Colonic mucosa (tissue), 4 donors: ENCODE measurements at regions not wholly inside any gene's neighbourhood (a gene's known extent, or its start where the extent isn't known, plus 50 kb on each side); places are given as distances from the start of the nearest gene placed in this dataset.

ENCODE experiments used
- DNase-seq: peaks from one replicate; pipeline ENCODE4 v3.0.0-alpha.2; 2020
- H3K27ac ChIP-seq: fragments of 200-600 bp; one replicate; pipeline ENCODE4 v1.8.0; 2021
- H3K27me3 ChIP-seq: fragments of 200-600 bp; one replicate; pipeline ENCODE4 v1.8.0; 2021
- H3K36me3 ChIP-seq: fragments of 200-600 bp; one replicate; pipeline ENCODE4 v1.8.0; 2021
- H3K4me1 ChIP-seq: fragments of 200-600 bp; one replicate; pipeline ENCODE4 v1.8.0; 2021; ENCODE audit warnings: mild to moderate bottlenecking
- H3K4me3 ChIP-seq: fragments of 200-600 bp; one replicate; pipeline ENCODE4 v1.8.0; 2021
- H3K9ac ChIP-seq, 2 donors: one replicate each; pipeline ENCODE4 v1.7.0; 2013; ENCODE audit warnings: control low read depth in 2 of 2, low read depth in 2 of 2, low read length in 2 of 2
- H3K9me3 ChIP-seq: fragments of 200-600 bp; one replicate; pipeline ENCODE4 v1.8.0; 2021
- intact Hi-C: fragments of 100-400 bp; cut with DNase I; formaldehyde crosslinking; loops from one replicate; pipeline ENCODE4 v1.14.1; 2022
- TF ChIP-seq, protein P1 (sequence below): fragments of 200-600 bp; IDR thresholded peaks from one replicate; pipeline ENCODE4 v1.8.0; 2022; ENCODE audit warnings: antibody characterized with exemption, mild to moderate bottlenecking
- donor health status: healthy.
- donor health status: DM: no; HTN: no; CAD: no.
- donor health status: DM: no; HTN: no; CAD: no.

GRCh38 chr3:30437171-30437601 lies 169.2 kb upstream of the TGFBR2 start:
- Histone ChIP-seq H3K9me3 (no peaks in the 10 kb centered on the region), H3K27ac (no peak overlapping the region), H3K27me3 (no peaks in the 10 kb centered on the region), H3K4me1 (no peaks in the 10 kb centered on the region), H3K36me3 (no peaks in the 10 kb centered on the region), H3K4me3 (no peak overlapping the region), H3K9ac (no peak overlapping the region)
- intact Hi-C loops, result no loop called here
- TF ChIP-seq, protein P1, sequence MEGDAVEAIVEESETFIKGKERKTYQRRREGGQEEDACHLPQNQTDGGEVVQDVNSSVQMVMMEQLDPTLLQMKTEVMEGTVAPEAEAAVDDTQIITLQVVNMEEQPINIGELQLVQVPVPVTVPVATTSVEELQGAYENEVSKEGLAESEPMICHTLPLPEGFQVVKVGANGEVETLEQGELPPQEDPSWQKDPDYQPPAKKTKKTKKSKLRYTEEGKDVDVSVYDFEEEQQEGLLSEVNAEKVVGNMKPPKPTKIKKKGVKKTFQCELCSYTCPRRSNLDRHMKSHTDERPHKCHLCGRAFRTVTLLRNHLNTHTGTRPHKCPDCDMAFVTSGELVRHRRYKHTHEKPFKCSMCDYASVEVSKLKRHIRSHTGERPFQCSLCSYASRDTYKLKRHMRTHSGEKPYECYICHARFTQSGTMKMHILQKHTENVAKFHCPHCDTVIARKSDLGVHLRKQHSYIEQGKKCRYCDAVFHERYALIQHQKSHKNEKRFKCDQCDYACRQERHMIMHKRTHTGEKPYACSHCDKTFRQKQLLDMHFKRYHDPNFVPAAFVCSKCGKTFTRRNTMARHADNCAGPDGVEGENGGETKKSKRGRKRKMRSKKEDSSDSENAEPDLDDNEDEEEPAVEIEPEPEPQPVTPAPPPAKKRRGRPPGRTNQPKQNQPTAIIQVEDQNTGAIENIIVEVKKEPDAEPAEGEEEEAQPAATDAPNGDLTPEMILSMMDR, result no peak
- no peak for DNase-seq

GRCh38 chr3:30438126-30438525 lies 168.3 kb upstream of the TGFBR2 start:
- no peaks in the 10 kb centered on the region for H3K36me3 ChIP-seq
- no peak overlapping the region for H3K4me3 ChIP-seq
- no peaks in the 10 kb centered on the region for H3K27me3 ChIP-seq
- no peak overlapping the region for H3K9ac ChIP-seq
- no peak overlapping the region for H3K27ac ChIP-seq
- TF ChIP-seq, protein P1, result no peak
- intact Hi-C loops, result no loop called here
- DNase-seq, result no peak
- no peaks in the 10 kb centered on the region for H3K9me3 ChIP-seq
- no peaks in the 10 kb centered on the region for H3K4me1 ChIP-seq

DNA sequence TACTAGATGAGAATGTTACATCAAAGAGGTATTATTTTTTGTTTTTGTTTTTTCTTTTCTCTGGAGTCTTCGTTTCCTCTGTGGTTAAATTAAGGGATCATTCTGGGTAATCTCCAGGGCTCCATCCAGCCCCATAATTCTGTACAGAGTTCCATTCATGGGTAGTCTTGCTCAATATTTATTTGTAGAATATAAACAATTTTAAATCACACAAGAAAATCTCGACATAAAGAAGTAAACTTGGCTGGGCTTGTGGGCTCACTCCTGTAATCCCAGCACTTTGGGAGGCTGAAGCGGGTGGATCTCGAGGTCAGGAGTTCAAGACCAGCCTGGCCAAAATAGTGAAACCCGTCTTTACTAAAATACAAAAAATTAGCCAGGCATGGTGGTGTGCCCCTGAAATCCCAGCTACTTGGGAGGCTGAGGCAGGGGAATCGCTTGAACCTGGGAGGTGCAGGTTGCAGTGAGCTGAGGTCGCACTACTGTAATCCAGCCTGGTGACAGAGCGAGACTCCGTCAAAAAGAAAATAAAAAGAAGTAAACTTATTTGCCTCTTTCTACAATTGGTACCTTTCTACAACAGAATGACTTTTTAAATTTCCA lies 166.8 kb upstream of the TGFBR2 start:
- TF ChIP-seq, protein P1, result no peak
- no peak for DNase-seq
- no peaks in the 10 kb centered on the region for H3K9me3 ChIP-seq
- H3K4me1 ChIP-seq, result no peaks in the 10 kb centered on the region
- H3K9ac ChIP-seq, result no peak overlapping the region
- intact Hi-C loops, result no loop called here
- no peak overlapping the region for H3K27ac ChIP-seq
- no peaks in the 10 kb centered on the region for H3K36me3 ChIP-seq
- no peaks in the 10 kb centered on the region for H3K27me3 ChIP-seq
- no peak overlapping the region for H3K4me3 ChIP-seq

- Histone ChIP-seq H3K27me3 (no peaks in the 10 kb centered on the region), H3K36me3 (no peaks in the 10 kb centered on the region), H3K9me3 (no peaks in the 10 kb centered on the region), H3K27ac (no peak overlapping the region), H3K9ac (no peak overlapping the region), H3K4me3 (no peak overlapping the region), H3K4me1 (no peaks in the 10 kb centered on the region)
- intact Hi-C loops, result no loop called here
- TF ChIP-seq, protein P1, result no peak
- no peak for DNase-seq
Measured at GRCh38 chr3:30440147-30440604, 166.2 kb upstream of the TGFBR2 start.

DNA sequence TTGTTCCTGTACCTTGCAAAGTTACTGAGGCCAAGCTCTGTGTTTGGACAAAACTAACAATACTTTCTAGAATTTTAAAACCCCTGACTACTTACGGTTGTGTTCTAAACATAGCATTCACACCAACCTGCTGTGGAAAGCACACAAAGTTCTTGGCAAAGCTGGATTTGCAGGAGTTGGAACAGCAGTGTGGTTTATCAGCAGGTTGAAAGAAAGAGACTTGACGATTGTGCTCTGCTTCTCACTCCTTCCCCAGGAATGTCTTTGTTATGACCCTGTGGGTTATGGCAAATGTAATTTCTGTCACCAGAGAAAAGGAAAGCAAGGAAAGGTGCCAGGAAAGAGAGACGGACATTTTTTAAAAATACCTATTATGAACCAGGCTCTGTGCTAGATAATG lies 165.5 kb upstream of the TGFBR2 start:
- H3K27me3 ChIP-seq, result no peaks in the 10 kb centered on the region
- H3K27ac ChIP-seq, result no peak overlapping the region
- intact Hi-C loops, result no loop called here
- H3K9me3 ChIP-seq, result no peaks in the 10 kb centered on the region
- no peaks in the 10 kb centered on the region for H3K36me3 ChIP-seq
- TF ChIP-seq, protein P1, result no peak
- H3K4me1 ChIP-seq, result no peaks in the 10 kb centered on the region
- DNase-seq, result no peak
- H3K4me3 ChIP-seq, result no peak overlapping the region
- no peak overlapping the region for H3K9ac ChIP-seq
